ENCODE measurements at regions not wholly inside any gene's neighbourhood (a gene's known extent, or its start where the extent isn't known, plus 50 kb on each side); places are given as distances from the start of the nearest gene placed in this dataset.

DNA sequence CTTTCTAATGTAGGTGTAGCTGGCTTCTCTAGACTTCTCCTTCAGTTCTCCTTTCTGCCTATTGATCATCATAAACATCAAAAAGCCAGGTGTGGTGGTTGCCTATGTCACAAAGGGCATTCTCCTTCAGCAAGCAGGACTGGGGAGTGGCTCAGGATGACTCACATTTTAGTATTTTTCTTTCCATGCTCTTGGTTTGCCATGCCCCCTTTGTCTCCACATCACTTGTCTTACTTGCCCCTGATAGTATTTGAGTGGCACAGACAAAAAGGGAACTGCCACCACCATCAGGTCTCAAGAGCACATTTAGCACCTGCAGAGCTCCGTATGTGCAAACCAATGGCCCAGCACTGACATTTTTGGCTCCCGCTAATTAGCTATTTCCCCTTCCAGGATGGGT, 698.8 kb downstream of the DHX35 start:
- TF ChIP-seq, protein P1, sequence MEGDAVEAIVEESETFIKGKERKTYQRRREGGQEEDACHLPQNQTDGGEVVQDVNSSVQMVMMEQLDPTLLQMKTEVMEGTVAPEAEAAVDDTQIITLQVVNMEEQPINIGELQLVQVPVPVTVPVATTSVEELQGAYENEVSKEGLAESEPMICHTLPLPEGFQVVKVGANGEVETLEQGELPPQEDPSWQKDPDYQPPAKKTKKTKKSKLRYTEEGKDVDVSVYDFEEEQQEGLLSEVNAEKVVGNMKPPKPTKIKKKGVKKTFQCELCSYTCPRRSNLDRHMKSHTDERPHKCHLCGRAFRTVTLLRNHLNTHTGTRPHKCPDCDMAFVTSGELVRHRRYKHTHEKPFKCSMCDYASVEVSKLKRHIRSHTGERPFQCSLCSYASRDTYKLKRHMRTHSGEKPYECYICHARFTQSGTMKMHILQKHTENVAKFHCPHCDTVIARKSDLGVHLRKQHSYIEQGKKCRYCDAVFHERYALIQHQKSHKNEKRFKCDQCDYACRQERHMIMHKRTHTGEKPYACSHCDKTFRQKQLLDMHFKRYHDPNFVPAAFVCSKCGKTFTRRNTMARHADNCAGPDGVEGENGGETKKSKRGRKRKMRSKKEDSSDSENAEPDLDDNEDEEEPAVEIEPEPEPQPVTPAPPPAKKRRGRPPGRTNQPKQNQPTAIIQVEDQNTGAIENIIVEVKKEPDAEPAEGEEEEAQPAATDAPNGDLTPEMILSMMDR (IDR thresholded peaks at IDR 0.05): no peak
- no peak for TF ChIP-seq POLR2A (IDR thresholded peaks at IDR 0.05)

All from ovary (tissue), 3 donors.